ENCODE measurements at regions not wholly inside any gene's neighbourhood (a gene's known extent, or its start where the extent isn't known, plus 50 kb on each side); places are given as distances from the start of the nearest gene placed in this dataset.

DNA sequence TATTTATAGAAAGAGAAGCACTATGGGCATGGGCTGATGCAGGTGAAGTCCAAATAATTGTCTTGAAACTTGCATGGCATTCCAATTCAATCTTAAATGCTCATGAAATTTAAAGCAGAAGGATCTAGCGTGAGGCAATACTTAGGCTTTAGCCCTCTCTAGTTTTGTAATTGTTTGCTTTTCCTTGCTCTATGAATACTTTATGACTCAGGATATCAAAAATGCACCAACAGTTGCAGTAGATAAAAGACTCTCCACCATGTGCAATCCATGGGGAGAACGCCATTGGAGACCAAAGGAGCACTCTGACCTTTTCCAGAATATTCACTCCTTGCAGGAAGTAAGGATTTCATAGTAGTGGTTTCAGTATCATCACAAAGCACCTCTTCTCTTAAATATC is 436.4 kb downstream of the LRRIQ3 start:
- Histone ChIP-seq H3K4me3 (ENCODE audit: low read length) (no peak overlapping the region), H3K27ac (ENCODE audit: low read depth, low read length) (no peak overlapping the region), H3K36me3 (ENCODE audit: control insufficient read depth, insufficient read depth, low read length) (no peaks in the 10 kb centered on the region), H3K4me1 (ENCODE audit: control insufficient read depth, insufficient read depth, low read length) (no peaks in the 10 kb centered on the region), H3K9ac (ENCODE audit: low read length) (no peak overlapping the region), H3K27me3 (ENCODE audit: control insufficient read depth, insufficient read depth, low read length) (no peaks in the 10 kb centered on the region)

GRCh38 chr1:73759011-73759410 is 439.0 kb downstream of the LRRIQ3 start:
- Histone ChIP-seq H3K4me3 (ENCODE audit: low read length) (no peak overlapping the region), H3K27me3 (ENCODE audit: control insufficient read depth, insufficient read depth, low read length) (no peaks in the 10 kb centered on the region), H3K4me1 (ENCODE audit: control insufficient read depth, insufficient read depth, low read length) (no peaks in the 10 kb centered on the region), H3K27ac (ENCODE audit: low read depth, low read length) (no peak overlapping the region), H3K36me3 (ENCODE audit: control insufficient read depth, insufficient read depth, low read length) (no peaks in the 10 kb centered on the region), H3K9ac (ENCODE audit: low read length) (no peak overlapping the region)

- Histone ChIP-seq H3K9ac (ENCODE audit: low read length) (no peak overlapping the region), H3K4me1 (ENCODE audit: control insufficient read depth, insufficient read depth, low read length) (no peaks in the 10 kb centered on the region), H3K4me3 (ENCODE audit: low read length) (no peak overlapping the region), H3K36me3 (ENCODE audit: control insufficient read depth, insufficient read depth, low read length) (no peaks in the 10 kb centered on the region), H3K27ac (ENCODE audit: low read depth, low read length) (no peak overlapping the region), H3K27me3 (ENCODE audit: control insufficient read depth, insufficient read depth, low read length) (no peaks in the 10 kb centered on the region)
Measured at GRCh38 chr1:73756817-73757216, 441.2 kb downstream of the LRRIQ3 start.

DNA sequence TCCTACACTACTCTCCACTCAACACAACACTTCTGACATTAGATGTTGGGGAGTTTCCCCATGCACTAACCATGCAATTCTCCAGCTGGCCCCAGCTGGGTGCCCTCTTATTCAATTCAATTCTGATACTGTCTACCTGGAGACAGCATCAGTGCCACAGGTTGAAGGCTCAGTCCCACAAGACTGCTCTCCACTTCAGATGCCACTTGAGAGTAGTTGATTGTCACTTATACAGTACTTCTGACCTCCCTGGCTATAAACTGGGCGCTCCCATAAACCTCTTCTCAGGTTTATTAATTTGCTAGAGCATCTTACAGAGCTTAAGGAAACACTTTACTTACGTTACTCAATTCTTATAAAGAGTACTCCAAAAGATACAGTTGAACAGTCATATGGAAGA is 442.3 kb downstream of the LRRIQ3 start:
- Histone ChIP-seq H3K9ac (ENCODE audit: low read length) (no peak overlapping the region), H3K27me3 (ENCODE audit: control insufficient read depth, insufficient read depth, low read length) (no peaks in the 10 kb centered on the region), H3K36me3 (ENCODE audit: control insufficient read depth, insufficient read depth, low read length) (no peaks in the 10 kb centered on the region), H3K27ac (ENCODE audit: low read depth, low read length) (no peak overlapping the region), H3K4me3 (ENCODE audit: low read length) (no peak overlapping the region), H3K4me1 (ENCODE audit: control insufficient read depth, insufficient read depth, low read length) (no peaks in the 10 kb centered on the region)

DNA sequence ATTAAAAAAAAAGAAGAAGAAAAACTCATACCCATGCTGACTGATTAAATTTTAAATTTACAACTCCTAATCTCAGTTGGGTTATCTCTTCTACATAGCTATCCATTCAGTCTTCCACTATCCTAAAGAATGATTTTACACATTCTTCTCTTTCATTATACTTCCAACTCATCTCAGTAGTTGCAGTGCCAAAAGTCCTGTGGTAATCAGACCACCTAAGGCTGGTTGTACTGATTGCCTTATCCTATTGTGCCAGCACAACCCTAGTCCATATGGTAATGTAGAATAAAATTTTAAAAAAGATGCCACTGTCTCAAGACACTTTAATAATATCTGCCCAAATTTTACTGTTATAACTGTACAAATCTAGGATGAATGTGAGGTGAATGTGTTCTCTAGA is 448.0 kb downstream of the LRRIQ3 start:
- no peak overlapping the region for H3K27ac ChIP-seq (ENCODE audit: low read depth, low read length)
- H3K9ac ChIP-seq (ENCODE audit: low read length) = no peak overlapping the region
- H3K4me1 ChIP-seq (ENCODE audit: control insufficient read depth, insufficient read depth, low read length) = no peaks in the 10 kb centered on the region
- no peak overlapping the region for H3K4me3 ChIP-seq (ENCODE audit: low read length)
- H3K27me3 ChIP-seq (ENCODE audit: control insufficient read depth, insufficient read depth, low read length) = no peaks in the 10 kb centered on the region
- H3K36me3 ChIP-seq (ENCODE audit: control insufficient read depth, insufficient read depth, low read length) = no peaks in the 10 kb centered on the region

DNA sequence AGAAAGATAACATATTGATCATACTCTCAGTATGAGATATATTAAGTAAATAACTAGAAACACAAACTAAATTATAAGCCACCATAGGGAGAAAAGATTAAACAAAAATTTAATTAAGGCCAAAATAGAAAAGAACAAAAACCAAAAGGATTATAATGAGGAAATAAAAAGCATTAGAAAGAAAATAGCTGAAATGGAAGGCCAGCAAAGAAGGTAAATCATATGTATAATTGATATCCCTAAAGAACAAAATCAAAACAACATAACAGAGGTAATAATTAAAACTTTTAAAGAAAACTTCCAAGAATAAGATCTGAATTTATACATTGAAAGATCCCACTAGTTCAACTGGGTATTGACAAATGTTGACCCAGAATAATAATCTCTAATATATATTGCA is 453.0 kb downstream of the LRRIQ3 start:
- Histone ChIP-seq H3K4me3 (ENCODE audit: low read length) (no peak overlapping the region), H3K27ac (ENCODE audit: low read depth, low read length) (no peak overlapping the region), H3K4me1 (ENCODE audit: control insufficient read depth, insufficient read depth, low read length) (no peaks in the 10 kb centered on the region), H3K27me3 (ENCODE audit: control insufficient read depth, insufficient read depth, low read length) (no peaks in the 10 kb centered on the region), H3K9ac (ENCODE audit: low read length) (no peak overlapping the region), H3K36me3 (ENCODE audit: control insufficient read depth, insufficient read depth, low read length) (no peaks in the 10 kb centered on the region)

- Histone ChIP-seq H3K4me3 (ENCODE audit: low read length) (no peak overlapping the region), H3K27me3 (ENCODE audit: control insufficient read depth, insufficient read depth, low read length) (no peaks in the 10 kb centered on the region), H3K27ac (ENCODE audit: low read depth, low read length) (no peak overlapping the region), H3K9ac (ENCODE audit: low read length) (no peak overlapping the region), H3K4me1 (ENCODE audit: control insufficient read depth, insufficient read depth, low read length) (no peaks in the 10 kb centered on the region), H3K36me3 (ENCODE audit: control insufficient read depth, insufficient read depth, low read length) (no peaks in the 10 kb centered on the region)
Measured at GRCh38 chr1:73736125-73736524, 461.9 kb downstream of the LRRIQ3 start.

DNA sequence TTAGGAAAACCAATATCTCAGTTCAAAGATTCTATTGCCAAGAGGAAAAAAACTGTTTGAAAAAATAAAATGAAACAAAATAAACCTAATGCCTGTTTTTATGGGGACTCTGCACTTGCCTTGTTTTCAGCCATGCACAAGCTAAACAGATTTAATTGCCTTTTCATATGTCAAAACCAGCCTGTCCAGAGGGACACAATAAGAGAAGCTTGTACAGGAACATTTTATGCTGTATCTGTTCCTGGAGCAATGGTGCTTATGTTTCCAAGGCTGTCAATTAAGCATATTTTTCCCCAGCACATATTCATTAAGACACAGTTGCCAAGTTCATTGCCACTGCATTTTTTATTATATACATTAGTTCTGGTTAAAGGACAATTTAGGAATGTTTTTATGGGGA is 470.9 kb downstream of the LRRIQ3 start:
- H3K9ac ChIP-seq (ENCODE audit: low read length) = no peak overlapping the region
- no peaks in the 10 kb centered on the region for H3K27me3 ChIP-seq (ENCODE audit: control insufficient read depth, insufficient read depth, low read length)
- no peak overlapping the region for H3K27ac ChIP-seq (ENCODE audit: low read depth, low read length)
- no peaks in the 10 kb centered on the region for H3K36me3 ChIP-seq (ENCODE audit: control insufficient read depth, insufficient read depth, low read length)
- no peak overlapping the region for H3K4me3 ChIP-seq (ENCODE audit: low read length)
- no peaks in the 10 kb centered on the region for H3K4me1 ChIP-seq (ENCODE audit: control insufficient read depth, insufficient read depth, low read length)

GRCh38 chr1:73722055-73722454 is 475.9 kb downstream of the LRRIQ3 start:
- Histone ChIP-seq H3K4me3 (ENCODE audit: low read length) (no peak overlapping the region), H3K36me3 (ENCODE audit: control insufficient read depth, insufficient read depth, low read length) (no peaks in the 10 kb centered on the region), H3K4me1 (ENCODE audit: control insufficient read depth, insufficient read depth, low read length) (no peaks in the 10 kb centered on the region), H3K27me3 (ENCODE audit: control insufficient read depth, insufficient read depth, low read length) (no peaks in the 10 kb centered on the region), H3K27ac (ENCODE audit: low read depth, low read length) (no peak overlapping the region), H3K9ac (ENCODE audit: low read length) (no peak overlapping the region)

DNA sequence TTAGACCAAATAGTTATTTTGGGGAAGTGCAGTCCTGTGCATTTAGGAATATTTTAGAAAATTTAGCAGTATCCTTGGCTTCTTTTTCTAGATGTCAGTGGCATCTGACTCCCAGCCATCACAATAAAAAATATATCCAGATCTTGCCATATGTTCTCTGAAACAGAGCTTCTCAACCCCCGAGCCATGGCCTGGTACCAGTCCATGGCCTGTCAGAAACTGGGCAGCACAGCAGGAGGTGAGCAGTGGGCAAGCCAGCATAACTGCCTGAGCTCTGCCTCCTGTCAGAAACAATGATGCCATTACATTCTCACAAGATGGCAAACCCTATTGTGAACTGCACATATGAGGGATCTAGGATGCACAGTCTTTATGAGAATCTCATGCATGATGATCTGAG is 480.0 kb downstream of the LRRIQ3 start:
- Histone ChIP-seq H3K9ac (ENCODE audit: low read length) (no peak overlapping the region), H3K27me3 (ENCODE audit: control insufficient read depth, insufficient read depth, low read length) (no peaks in the 10 kb centered on the region), H3K4me1 (ENCODE audit: control insufficient read depth, insufficient read depth, low read length) (no peaks in the 10 kb centered on the region), H3K4me3 (ENCODE audit: low read length) (no peak overlapping the region), H3K36me3 (ENCODE audit: control insufficient read depth, insufficient read depth, low read length) (no peaks in the 10 kb centered on the region), H3K27ac (ENCODE audit: low read depth, low read length) (no peak overlapping the region)

DNA sequence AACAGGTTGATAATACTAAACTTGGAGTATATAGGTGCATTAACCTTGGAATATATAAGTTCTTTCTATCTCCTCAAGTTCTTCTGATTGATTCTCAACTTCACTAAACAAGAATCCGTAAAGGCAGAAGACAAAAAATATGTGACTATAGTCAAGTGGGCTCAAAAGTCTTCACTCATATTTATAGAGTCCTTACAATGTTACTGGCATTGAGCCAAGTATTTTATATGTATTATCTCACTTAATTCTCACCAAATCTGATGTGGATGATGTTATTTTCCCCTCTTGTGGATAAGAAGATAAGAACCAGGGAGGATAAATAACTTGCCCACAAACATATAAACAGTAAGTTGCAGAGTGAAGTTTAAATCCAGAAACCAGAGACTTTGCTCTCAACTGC is 486.9 kb downstream of the LRRIQ3 start:
- Histone ChIP-seq H3K4me3 (ENCODE audit: low read length) (no peak overlapping the region), H3K4me1 (ENCODE audit: control insufficient read depth, insufficient read depth, low read length) (no peaks in the 10 kb centered on the region), H3K36me3 (ENCODE audit: control insufficient read depth, insufficient read depth, low read length) (no peaks in the 10 kb centered on the region), H3K27me3 (ENCODE audit: control insufficient read depth, insufficient read depth, low read length) (no peaks in the 10 kb centered on the region), H3K9ac (ENCODE audit: low read length) (no peak overlapping the region), H3K27ac (ENCODE audit: low read depth, low read length) (no peak overlapping the region)

- Histone ChIP-seq H3K4me1 (ENCODE audit: control insufficient read depth, insufficient read depth, low read length) (no peaks in the 10 kb centered on the region), H3K27ac (ENCODE audit: low read depth, low read length) (no peak overlapping the region), H3K9ac (ENCODE audit: low read length) (no peak overlapping the region), H3K36me3 (ENCODE audit: control insufficient read depth, insufficient read depth, low read length) (no peaks in the 10 kb centered on the region), H3K4me3 (ENCODE audit: low read length) (no peak overlapping the region), H3K27me3 (ENCODE audit: control insufficient read depth, insufficient read depth, low read length) (no peaks in the 10 kb centered on the region)
Measured at GRCh38 chr1:73701826-73702225, 496.1 kb downstream of the LRRIQ3 start.

GRCh38 chr1:73676186-73676585 is 521.8 kb downstream of the LRRIQ3 start:
- no peak overlapping the region for H3K9ac ChIP-seq (ENCODE audit: low read length)
- H3K27me3 ChIP-seq (ENCODE audit: control insufficient read depth, insufficient read depth, low read length) = no peaks in the 10 kb centered on the region
- H3K27ac ChIP-seq (ENCODE audit: low read depth, low read length) = no peak overlapping the region
- no peak overlapping the region for H3K4me3 ChIP-seq (ENCODE audit: low read length)
- no peaks in the 10 kb centered on the region for H3K4me1 ChIP-seq (ENCODE audit: control insufficient read depth, insufficient read depth, low read length)
- H3K36me3 ChIP-seq (ENCODE audit: control insufficient read depth, insufficient read depth, low read length) = no peaks in the 10 kb centered on the region
